Frontal cortex (tissue), 3 donors: ENCODE measurements at regions not wholly inside any gene's neighbourhood (a gene's known extent, or its start where the extent isn't known, plus 50 kb on each side); places are given as distances from the start of the nearest gene placed in this dataset.
A peak's percentile ranks its signal among the peaks of the same experiment; 100 is the strongest.

ENCODE experiments used
- DNase-seq, 2 donors: peaks; one replicate each; pipeline ENCODE4 v3.0.0; 2012; ENCODE audit warnings: low spot score in 2 of 2
- FAIRE-seq: peaks from 2 replicates; lab custom pipeline; 2012; peaks lifted over from hg19 to GRCh38; lab: Jason Lieb, UNC
- donor health status: control.
- donor health status: control.
- donor health status: control.

DNA sequence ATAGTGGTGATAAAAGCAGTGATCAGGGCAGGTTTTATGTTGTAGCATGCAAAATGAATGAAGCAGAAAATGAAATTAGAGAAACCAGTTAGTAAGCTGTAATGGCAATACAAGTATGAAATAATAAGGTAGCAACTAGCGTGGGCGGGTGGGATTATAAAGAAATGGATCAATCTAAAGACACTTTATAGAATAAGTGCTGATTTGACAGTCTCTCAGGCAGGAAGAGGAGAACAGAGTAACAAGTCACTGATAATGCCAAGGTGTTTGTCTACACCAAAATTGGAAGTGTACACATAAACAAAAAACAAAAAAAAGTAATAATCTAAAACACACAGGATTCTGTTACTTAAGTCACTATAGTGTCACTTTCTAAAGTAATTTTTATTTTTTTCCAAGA is 51.0 kb upstream of the PCBP1 start:
- DNase-seq (no peak), FAIRE-seq (no peak)

DNA sequence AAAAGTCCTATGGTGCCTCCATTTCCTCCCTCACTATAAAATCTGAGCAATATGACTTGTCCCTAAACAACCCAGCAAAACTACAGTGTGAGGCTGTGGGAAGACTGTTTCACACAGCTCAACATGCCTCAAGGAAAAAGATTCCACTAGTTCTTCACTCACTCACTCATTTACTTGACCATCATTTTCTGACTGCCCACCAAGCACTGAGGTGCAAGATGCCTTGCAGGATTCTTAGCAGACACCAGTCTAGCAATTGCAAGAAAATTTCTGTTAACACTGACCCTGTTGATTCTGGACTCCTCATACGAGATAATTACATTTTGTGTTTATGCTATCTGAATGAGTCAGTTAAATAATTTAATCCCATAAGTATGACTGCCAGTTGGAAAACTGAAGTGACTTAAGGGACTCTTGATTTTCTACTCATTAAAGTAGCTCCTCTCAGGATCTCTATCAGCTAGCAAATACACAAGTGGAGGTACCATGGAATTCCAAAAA is 51.9 kb upstream of the PCBP1 start:
- FAIRE-seq, result no peak

DNA sequence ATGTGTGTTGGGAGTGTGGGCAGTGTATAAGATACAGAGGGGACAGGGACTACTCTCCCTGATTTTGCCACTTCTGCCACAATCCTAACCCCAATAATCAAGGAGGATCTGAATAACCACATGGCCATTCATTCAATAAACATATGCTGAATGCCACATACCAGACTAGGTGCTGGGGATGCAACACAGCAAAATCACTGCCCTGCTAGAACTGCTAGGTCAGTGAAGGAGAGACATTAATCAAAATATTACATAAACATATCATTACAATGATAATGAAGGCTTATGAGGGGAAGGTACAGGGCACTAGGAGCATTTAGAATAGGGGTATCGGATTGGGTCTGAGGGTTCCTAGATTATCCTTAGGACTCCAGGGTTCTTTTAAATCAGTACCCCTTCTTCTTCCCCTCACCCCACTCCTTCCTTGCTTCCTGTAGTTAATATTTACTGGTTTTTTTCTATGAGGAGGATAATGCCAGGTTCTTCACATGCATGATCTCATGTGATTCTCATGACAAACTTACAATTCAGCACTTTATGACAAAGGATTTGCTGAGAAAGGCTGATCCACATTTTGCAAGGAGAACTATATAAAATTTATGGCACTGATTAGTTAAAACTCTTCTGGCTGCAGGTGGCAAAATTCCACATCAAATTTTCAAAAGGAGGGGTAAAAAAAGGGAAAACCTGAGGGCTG is 56.4 kb upstream of the PCBP1 start:
- FAIRE-seq, result no peak
- no peak for DNase-seq

More for the DNA sequence above, 51.9 kb upstream of the PCBP1 start:
- DNase-seq, result no peak

DNA sequence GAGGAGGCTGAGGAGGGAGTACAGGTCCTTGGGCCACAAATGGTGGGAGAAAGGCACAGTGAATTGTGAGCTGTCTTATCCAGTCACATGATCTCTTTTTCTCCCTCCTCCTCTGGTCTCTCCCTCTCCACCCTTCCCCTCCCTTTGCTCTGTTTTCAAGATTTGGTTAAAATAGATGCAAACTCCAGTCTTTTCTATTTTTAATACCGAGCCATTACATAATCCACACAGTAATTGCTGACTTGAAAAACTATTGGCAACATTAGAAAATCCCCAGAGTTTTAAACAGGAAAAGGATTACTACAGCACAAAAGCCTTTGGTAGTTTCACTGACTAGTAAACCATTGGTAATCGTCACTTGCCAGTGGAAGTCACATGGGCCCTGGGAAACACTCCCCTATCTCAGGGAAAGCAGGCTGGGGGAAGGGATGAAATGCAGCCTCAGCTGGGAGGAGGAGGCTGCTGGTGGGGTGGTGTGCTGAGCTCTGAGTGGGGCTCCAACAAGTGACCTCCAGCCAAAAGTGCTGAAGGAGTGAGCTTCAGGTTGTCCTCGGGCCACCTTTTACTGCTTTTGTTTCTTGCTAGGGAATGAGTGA is 57.4 kb upstream of the PCBP1 start:
- no peak for FAIRE-seq

DNA sequence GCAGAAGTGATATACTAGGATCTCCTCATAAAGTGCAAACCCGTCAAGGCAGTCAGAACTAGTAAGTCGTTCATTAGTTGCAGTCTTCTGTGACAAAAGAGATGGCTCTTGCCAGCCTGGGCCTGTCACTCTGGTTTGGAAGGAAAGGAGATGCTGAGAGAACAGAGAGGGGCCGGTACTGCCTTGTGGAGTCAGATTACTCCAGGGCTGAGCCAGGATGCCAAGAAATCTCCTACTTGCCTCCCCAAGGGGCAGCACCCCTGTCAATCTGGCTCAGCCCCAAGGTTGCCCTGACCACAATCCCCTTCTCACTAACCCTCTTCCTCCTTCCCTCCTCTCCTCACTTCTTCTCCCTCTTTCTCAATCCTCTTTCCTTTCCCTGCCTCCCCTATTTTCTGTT is 62.9 kb upstream of the ASPRV1 start:
- DNase-seq (no peak), FAIRE-seq (no peak)

More for the DNA sequence above, 57.4 kb upstream of the PCBP1 start:
- DNase-seq, result peak; percentile 38 to 61

- no peak for DNase-seq
- no peak for FAIRE-seq
These were observed 57.7 kb upstream of the ASPRV1 start for GRCh38 chr2:70019096-70019495.

DNA sequence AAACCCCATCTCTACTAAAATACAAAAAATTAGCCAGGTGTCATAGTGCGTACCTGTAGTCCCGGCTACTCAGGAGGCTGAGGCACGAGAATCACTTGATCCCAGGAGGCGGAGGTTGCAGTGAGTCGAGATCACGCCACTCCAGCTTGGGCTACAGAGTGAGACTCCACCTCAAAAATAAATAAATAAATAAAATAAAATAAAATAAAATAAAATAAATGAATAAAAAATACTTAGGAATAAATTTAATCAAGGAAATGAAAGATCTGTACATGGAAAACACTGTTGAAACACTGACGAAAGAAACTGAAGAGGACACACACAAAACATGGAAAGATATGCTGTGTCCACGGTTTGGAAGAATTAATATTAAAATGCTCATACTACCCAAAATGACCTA is 56.5 kb upstream of the ASPRV1 start:
- FAIRE-seq, result no peak
- no peak for DNase-seq

DNA sequence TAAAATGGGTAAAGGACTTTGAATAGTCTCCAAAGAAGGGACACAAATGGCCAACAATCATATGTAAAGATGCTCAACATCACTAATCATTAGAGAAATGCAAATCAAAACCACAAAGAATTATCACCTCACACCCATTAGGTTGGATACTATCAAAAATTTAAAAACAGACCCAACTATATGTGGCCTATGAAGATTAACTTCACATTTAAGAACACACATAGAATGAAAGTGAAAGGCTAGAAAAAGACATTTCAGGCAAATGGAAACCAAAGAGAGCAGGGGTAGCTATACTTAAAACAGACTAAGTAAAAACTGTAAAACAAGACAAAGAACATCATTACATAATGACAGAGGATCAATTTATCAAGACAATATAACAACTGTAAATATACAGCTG is 53.5 kb upstream of the ASPRV1 start:
- no peak for DNase-seq
- no peak for FAIRE-seq

DNA sequence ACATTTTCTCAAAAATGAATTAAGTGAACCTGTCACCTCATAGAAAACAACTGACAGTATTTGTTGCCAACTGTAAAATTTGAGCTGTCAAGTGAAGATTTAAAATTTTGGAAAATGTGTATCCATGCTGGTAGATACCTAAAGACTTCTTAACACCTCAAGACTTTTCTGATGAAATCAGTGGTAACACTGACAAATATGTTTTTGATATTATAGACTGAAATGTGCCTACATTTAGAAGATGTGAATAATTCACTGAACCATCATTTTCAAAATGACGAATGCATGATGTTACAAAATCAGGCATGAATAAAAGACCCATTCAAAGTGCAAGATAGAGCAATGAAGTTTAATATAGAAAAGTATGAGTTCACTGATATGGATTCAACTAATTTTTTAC is 51.5 kb upstream of the ASPRV1 start:
- FAIRE-seq, result no peak

DNA sequence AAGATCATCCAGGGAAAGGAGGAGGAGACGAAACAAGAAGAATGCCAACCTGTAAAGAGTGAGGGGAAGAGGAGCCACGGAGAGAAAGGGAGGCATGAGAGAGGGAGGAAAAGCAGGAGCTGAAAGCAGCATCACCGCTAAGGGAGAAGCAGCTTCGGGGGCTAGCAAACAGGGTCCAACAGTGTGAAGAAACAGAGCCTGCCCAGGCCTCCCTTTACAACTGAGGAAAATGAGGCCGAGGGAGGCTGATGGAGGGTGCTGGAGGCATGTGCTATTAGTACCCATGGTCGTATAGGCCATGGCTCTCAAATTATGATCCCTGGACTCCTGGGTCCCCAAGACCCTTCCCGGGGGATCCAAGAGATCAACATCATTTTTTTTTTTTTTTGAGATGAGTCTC is 50.4 kb upstream of the ASPRV1 start:
- FAIRE-seq (no peak), DNase-seq (no peak)

More for the DNA sequence above, 51.5 kb upstream of the ASPRV1 start:
- DNase-seq, result no peak

DNA sequence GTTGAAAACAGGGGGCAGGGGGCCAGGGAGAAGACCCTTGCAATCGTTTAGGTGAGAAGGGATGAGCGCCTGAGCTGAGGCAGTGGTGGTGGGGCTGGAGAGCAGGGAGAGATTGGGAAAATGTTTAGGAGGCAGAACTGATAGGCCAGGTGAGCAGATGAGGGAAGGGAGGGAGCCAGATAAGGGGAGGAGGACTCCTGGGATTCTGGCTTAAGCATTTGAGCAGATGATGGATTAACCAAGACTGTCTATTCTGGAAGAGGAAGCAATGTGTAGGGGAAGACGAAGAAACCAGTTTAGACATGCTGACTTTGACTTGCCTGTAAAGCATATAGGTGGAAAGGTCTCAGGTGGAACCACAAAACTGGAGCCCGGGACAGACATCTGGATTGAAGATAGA is 49.9 kb upstream of the ASPRV1 start:
- no peak for DNase-seq

More for the DNA sequence above, 49.9 kb upstream of the ASPRV1 start:
- no peak for FAIRE-seq
